IMR-90 (cell line): ENCODE measurements at regions not wholly inside any gene's neighbourhood (a gene's known extent, or its start where the extent isn't known, plus 50 kb on each side); places are given as distances from the start of the nearest gene placed in this dataset.

Experiments
- ATAC-seq: fragments of 200-7000 bp; cut with Tn5 transposase; 2 replicates; pipeline ENCODE4 v1.9.1; 2020; ENCODE audit warnings: low read depth, mild to moderate bottlenecking, moderate library complexity
- BruUV-seq: library from RNA; stranded (reverse); fragments of 400-500 nt; replicated peaks from 2 replicates; lab custom pipeline; 2021; lab: Mats Ljungman, UMichigan
- CTCF ChIA-PET: fragments of 300-600 bp; formaldehyde crosslinking; extraction: SDS; loops from one replicate; lab custom pipeline; 2021; ENCODE audit warnings: antibody characterized with exemption; lab: Yijun Ruan, JAX
- POLR2A ChIA-PET: fragments of 300-600 bp; sonication (Branson Sonifier 250); formaldehyde crosslinking; loops from one replicate; lab custom pipeline; 2022; ENCODE audit warnings: antibody characterized with exemption; ENCODE audit not compliant: unreplicated experiment; lab: Charles Lee
- DNase-seq: peaks from one replicate; pipeline ENCODE4 v3.0.0; 2013
- H2AFZ ChIP-seq: replicated peaks from 2 replicates; pipeline ENCODE3; 2013; ENCODE audit warnings: low read length, mild to moderate bottlenecking; ENCODE audit not compliant: poor library complexity
- H2AK5ac ChIP-seq: 2 replicates; pipeline ENCODE4 v1.6.1; 2013; ENCODE audit warnings: low read depth, low read length, inconsistent platforms
- H2AK9ac ChIP-seq: replicated peaks from 2 replicates; pipeline ENCODE3; 2013; ENCODE audit warnings: mild to moderate bottlenecking, low read depth, low read length, moderate library complexity; ENCODE audit not compliant: poor library complexity
- H2BK120ac ChIP-seq: 2 replicates; pipeline ENCODE4 v1.6.1; 2013; ENCODE audit warnings: low read depth, low read length, inconsistent platforms
- H2BK15ac ChIP-seq: 3 replicates; pipeline ENCODE4 v1.6.1; 2013; ENCODE audit warnings: low read depth, low read length, inconsistent platforms
- H2BK20ac ChIP-seq: 2 replicates; pipeline ENCODE4 v1.6.1; 2013; ENCODE audit warnings: low read depth, mild to moderate bottlenecking, inconsistent platforms, low read length, moderate library complexity
- H2BK5ac ChIP-seq: 2 replicates; pipeline ENCODE4 v1.6.1; 2013; ENCODE audit warnings: mild to moderate bottlenecking, low read depth, low read length, inconsistent platforms; ENCODE audit not compliant: poor library complexity, severe bottlenecking
- H3K14ac ChIP-seq: replicated peaks from 2 replicates; pipeline ENCODE4 v1.6.1; 2013; ENCODE audit warnings: low read depth, low read length, inconsistent platforms
- H3K18ac ChIP-seq: 2 replicates; pipeline ENCODE4 v1.6.1; 2013; ENCODE audit warnings: low read depth, low read length, control low read depth
- H3K23ac ChIP-seq: 2 replicates; pipeline ENCODE4 v1.6.1; 2013; ENCODE audit warnings: low read depth, low read length, inconsistent platforms
- H3K27ac ChIP-seq: 2 replicates; pipeline ENCODE4 v1.5.1; 2013; ENCODE audit warnings: mild to moderate bottlenecking, control low read depth, low read length; ENCODE audit not compliant: insufficient read depth
- H3K27me3 ChIP-seq: 2 replicates; pipeline ENCODE4 v1.6.1; 2013; ENCODE audit warnings: low read length; ENCODE audit not compliant: control insufficient read depth, insufficient read depth
- H3K36me3 ChIP-seq: 2 replicates; pipeline ENCODE4 v1.6.1; 2013; ENCODE audit warnings: low read length, mixed read lengths; ENCODE audit not compliant: control insufficient read depth, insufficient read depth
- H3K4ac ChIP-seq: 2 replicates; pipeline ENCODE4 v1.6.1; 2013; ENCODE audit warnings: low read depth, low read length, inconsistent platforms
- H3K4me1 ChIP-seq: 2 replicates; pipeline ENCODE4 v1.6.1; 2013; ENCODE audit warnings: low read length, mixed read lengths; ENCODE audit not compliant: control insufficient read depth, insufficient read depth
- H3K4me2 ChIP-seq: 2 replicates; pipeline ENCODE4 v1.6.1; 2013; ENCODE audit warnings: low read depth, mild to moderate bottlenecking, control low read depth, low read length, moderate library complexity
- H3K4me3 ChIP-seq: 2 replicates; pipeline ENCODE4 v1.5.1; 2013; ENCODE audit warnings: low read depth, mild to moderate bottlenecking, control low read depth, low read length, moderate library complexity; ENCODE audit not compliant: insufficient read depth
- H3K56ac ChIP-seq: 2 replicates; pipeline ENCODE4 v1.6.1; 2013; ENCODE audit warnings: low read length, inconsistent platforms; ENCODE audit not compliant: insufficient read depth; ENCODE audit errors: extremely low read depth
- H3K79me1 ChIP-seq, 2 experiments: 2 replicates each; pipeline ENCODE4 v1.6.1; 2013; ENCODE audit warnings: low read length in 2 of 2, inconsistent platforms in 1 of 2, low read depth in 1 of 2
- H3K9ac ChIP-seq: 2 replicates; pipeline ENCODE4 v1.6.1; 2013; ENCODE audit warnings: low read depth, low read length, control low read depth
- H3K9me1 ChIP-seq: 2 replicates; pipeline ENCODE4 v1.6.1; 2013; ENCODE audit warnings: low read length, inconsistent platforms; ENCODE audit not compliant: insufficient read depth
- H3K9me3 ChIP-seq: 2 replicates; pipeline ENCODE4 v1.6.1; 2013; ENCODE audit warnings: low read length; ENCODE audit not compliant: control insufficient read depth, insufficient read depth
- H4K20me1 ChIP-seq: 2 replicates; pipeline ENCODE4 v1.6.1; 2013; ENCODE audit warnings: low read length, inconsistent platforms; ENCODE audit not compliant: insufficient read depth
- H4K5ac ChIP-seq: 2 replicates; pipeline ENCODE4 v1.6.1; 2013; ENCODE audit warnings: mild to moderate bottlenecking, low read depth, low read length, control low read depth
- H4K8ac ChIP-seq, 2 experiments: 2 replicates each; pipeline ENCODE4 v1.6.1; 2013; ENCODE audit warnings: low read depth in 2 of 2, low read length in 2 of 2, control low read depth in 1 of 2, inconsistent platforms in 1 of 2
- H4K91ac ChIP-seq: 2 replicates; pipeline ENCODE4 v1.6.1; 2013; ENCODE audit warnings: low read depth, low read length, inconsistent platforms; ENCODE audit not compliant: insufficient read depth
- BHLHE40 ChIP-seq: fragments of 150-350 bp; IDR thresholded peaks from 2 replicates; pipeline ENCODE4 v1.6.1; 2016; ENCODE audit warnings: mild to moderate bottlenecking, low read depth, low read length
- CEBPB ChIP-seq: IDR thresholded peaks from 2 replicates; pipeline ENCODE4 v1.6.1; 2012; ENCODE audit warnings: low read depth, low read length, improper control_type of control experiment
- CHD1 ChIP-seq: IDR thresholded peaks from 2 replicates; pipeline ENCODE4 v1.6.1; 2012; ENCODE audit warnings: low read depth, low read length, improper control_type of control experiment
- FOS ChIP-seq: fragments of 150-350 bp; IDR thresholded peaks from 2 replicates; pipeline ENCODE4 v1.6.1; 2016; ENCODE audit warnings: low read depth, low read length
- MAFK ChIP-seq: IDR thresholded peaks from 2 replicates; pipeline ENCODE4 v1.6.1; 2012; ENCODE audit warnings: low read depth, low read length, improper control_type of control experiment
- MAZ ChIP-seq: IDR thresholded peaks from 2 replicates; pipeline ENCODE4 v1.6.1; 2012; ENCODE audit warnings: low read depth, mild to moderate bottlenecking, low read length, improper control_type of control experiment, moderate library complexity, borderline replicate concordance
- MXI1 ChIP-seq: IDR thresholded peaks from 2 replicates; pipeline ENCODE4 v1.6.1; 2012; ENCODE audit warnings: low read depth, mild to moderate bottlenecking, low read length, moderate library complexity, borderline replicate concordance
- NFE2L2 ChIP-seq: fragments of 150-350 bp; IDR thresholded peaks from 2 replicates; pipeline ENCODE4 v1.6.1; 2016; ENCODE audit warnings: low read depth, mild to moderate bottlenecking, low read length
- POLR2A ChIP-seq: IDR thresholded peaks from 2 replicates; pipeline ENCODE4 v1.6.1; 2012; ENCODE audit warnings: mild to moderate bottlenecking, low read depth, low read length
- RAD21 ChIP-seq: IDR thresholded peaks from 2 replicates; pipeline ENCODE4 v1.6.1; 2012; ENCODE audit warnings: low read length, improper control_type of control experiment
- RCOR1 ChIP-seq: IDR thresholded peaks from 2 replicates; pipeline ENCODE4 v1.6.1; 2012; ENCODE audit warnings: mild to moderate bottlenecking, low read length, improper control_type of control experiment; ENCODE audit not compliant: insufficient replicate concordance
- RFX5 ChIP-seq: IDR thresholded peaks from 2 replicates; pipeline ENCODE4 v1.8.0; 2012; ENCODE audit warnings: low read depth, mild to moderate bottlenecking, low read length, moderate library complexity
- SMC3 ChIP-seq: fragments of 150-350 bp; IDR thresholded peaks from 2 replicates; pipeline ENCODE4 v1.6.1; 2016; ENCODE audit warnings: low read depth, mild to moderate bottlenecking, antibody characterized with exemption, low read length, moderate library complexity
- USF2 ChIP-seq: fragments of 150-350 bp; IDR thresholded peaks from 2 replicates; pipeline ENCODE4 v1.6.1; 2017; ENCODE audit warnings: mild to moderate bottlenecking, antibody characterized with exemption, low read length, low read depth
- dilution Hi-C: fragments of 300-500 bp; cut with HindIII; formaldehyde crosslinking; loops from one replicate; pipeline ENCODE4 v1.14.3; 2018; ENCODE audit warnings: low sequenced_read_pairs; ENCODE audit not compliant: unreplicated experiment
- in situ Hi-C: fragments of 300-500 bp; cut with MboI; formaldehyde crosslinking; loops from 3 replicates; pipeline ENCODE4 v1.14.3; 2019; ENCODE audit warnings: low sequenced_read_pairs, inconsistent platforms, mixed read lengths
- intact Hi-C: fragments of 100-400 bp; cut with micrococcal nuclease; formaldehyde crosslinking; loops from 2 replicates; pipeline ENCODE4 v1.10.0; 2022
- TF ChIP-seq, protein P1 (sequence below): fragments of 150-350 bp; IDR thresholded peaks from 2 replicates; pipeline ENCODE4 v1.6.1; 2016; ENCODE audit warnings: low read depth, mild to moderate bottlenecking, low read length, moderate library complexity, borderline replicate concordance
- TF ChIP-seq, protein P2 (sequence below): conservative IDR thresholded peaks from 2 replicates; pipeline ENCODE4 v1.5.1; 2012; ENCODE audit warnings: mild to moderate bottlenecking, low read depth, low read length, improper control_type of control experiment

DNA sequence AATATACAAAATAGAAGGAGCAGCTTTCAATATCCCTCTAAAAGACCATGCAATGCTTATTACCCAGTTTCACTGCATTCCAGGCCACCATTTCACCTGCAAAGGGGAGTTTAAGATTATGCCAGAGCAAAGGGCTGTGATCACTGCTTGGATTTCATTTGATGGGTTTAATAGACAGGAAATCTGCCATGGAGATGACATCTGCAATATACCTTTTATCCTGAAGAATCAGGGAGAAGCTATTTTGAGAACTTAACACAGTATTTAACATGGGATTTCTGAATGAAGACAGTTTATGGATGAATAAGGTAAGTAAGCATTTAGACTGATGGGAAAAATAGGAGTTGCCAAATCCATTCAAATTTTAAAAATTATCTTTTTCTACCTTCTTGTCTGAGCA lies 303.0 kb upstream of the SLC8A1 start:
- no peak overlapping the region for H3K27ac ChIP-seq
- no peak for DNase-seq
- H3K4me1 ChIP-seq: no peaks in the 10 kb centered on the region
- H3K18ac ChIP-seq: no peak overlapping the region
- no peaks in the 10 kb centered on the region for H3K9me1 ChIP-seq
- no peaks in the 10 kb centered on the region for H3K79me1 ChIP-seq
- H3K56ac ChIP-seq: no peak overlapping the region
- no TSS peak for BruUV-seq
- no peak overlapping the region for H2BK20ac ChIP-seq
- no peak overlapping the region; the same call in 1 of the 2 replicates for H4K5ac ChIP-seq
- H3K9ac ChIP-seq: no peak overlapping the region
- no peak overlapping the region for H2AK5ac ChIP-seq
- ChIA-PET POLR2A (no interaction called here), CTCF (no interaction called here)
- no peak for ATAC-seq
- TF ChIP-seq MAZ (no peak), MXI1 (no peak), FOS (no peak), NFE2L2 (no peak), MAFK (no peak), RFX5 (no peak), POLR2A (no peak), RCOR1 (no peak), CHD1 (no peak), RAD21 (no peak), BHLHE40 (no peak), SMC3 (no peak), USF2 (no peak), CEBPB (no peak)
- TF ChIP-seq, protein P1, sequence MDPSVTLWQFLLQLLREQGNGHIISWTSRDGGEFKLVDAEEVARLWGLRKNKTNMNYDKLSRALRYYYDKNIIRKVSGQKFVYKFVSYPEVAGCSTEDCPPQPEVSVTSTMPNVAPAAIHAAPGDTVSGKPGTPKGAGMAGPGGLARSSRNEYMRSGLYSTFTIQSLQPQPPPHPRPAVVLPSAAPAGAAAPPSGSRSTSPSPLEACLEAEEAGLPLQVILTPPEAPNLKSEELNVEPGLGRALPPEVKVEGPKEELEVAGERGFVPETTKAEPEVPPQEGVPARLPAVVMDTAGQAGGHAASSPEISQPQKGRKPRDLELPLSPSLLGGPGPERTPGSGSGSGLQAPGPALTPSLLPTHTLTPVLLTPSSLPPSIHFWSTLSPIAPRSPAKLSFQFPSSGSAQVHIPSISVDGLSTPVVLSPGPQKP: no peak
- TF ChIP-seq, protein P2, sequence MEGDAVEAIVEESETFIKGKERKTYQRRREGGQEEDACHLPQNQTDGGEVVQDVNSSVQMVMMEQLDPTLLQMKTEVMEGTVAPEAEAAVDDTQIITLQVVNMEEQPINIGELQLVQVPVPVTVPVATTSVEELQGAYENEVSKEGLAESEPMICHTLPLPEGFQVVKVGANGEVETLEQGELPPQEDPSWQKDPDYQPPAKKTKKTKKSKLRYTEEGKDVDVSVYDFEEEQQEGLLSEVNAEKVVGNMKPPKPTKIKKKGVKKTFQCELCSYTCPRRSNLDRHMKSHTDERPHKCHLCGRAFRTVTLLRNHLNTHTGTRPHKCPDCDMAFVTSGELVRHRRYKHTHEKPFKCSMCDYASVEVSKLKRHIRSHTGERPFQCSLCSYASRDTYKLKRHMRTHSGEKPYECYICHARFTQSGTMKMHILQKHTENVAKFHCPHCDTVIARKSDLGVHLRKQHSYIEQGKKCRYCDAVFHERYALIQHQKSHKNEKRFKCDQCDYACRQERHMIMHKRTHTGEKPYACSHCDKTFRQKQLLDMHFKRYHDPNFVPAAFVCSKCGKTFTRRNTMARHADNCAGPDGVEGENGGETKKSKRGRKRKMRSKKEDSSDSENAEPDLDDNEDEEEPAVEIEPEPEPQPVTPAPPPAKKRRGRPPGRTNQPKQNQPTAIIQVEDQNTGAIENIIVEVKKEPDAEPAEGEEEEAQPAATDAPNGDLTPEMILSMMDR: no peak
- H3K4me2 ChIP-seq: no peak overlapping the region
- H3K27me3 ChIP-seq: no peaks in the 10 kb centered on the region
- H3K4ac ChIP-seq: no peak overlapping the region
- H2BK120ac ChIP-seq: no peak overlapping the region
- H2BK15ac ChIP-seq: no peak overlapping the region
- dilution Hi-C loops (no loop called here), in situ Hi-C loops (loop anchor here (25.0 kb wide), 1 partner anchor 268 kb away; no protein-coding TSS in a partner anchor), intact Hi-C loops (loop anchor here (10.0 kb wide), 1 partner anchor 910 kb away; no protein-coding TSS in a partner anchor)
- no peaks in the 10 kb centered on the region for H3K9me3 ChIP-seq
- no peak overlapping the region for H4K8ac ChIP-seq
- no peak overlapping the region for H4K91ac ChIP-seq
- no peak overlapping the region for H2AK9ac ChIP-seq
- H2BK5ac ChIP-seq: no peak overlapping the region
- no peak overlapping the region for H3K4me3 ChIP-seq
- H3K36me3 ChIP-seq: no peaks in the 10 kb centered on the region
- no peak overlapping the region for H2AFZ ChIP-seq
- no peak overlapping the region for H3K23ac ChIP-seq
- no peaks in the 10 kb centered on the region for H4K20me1 ChIP-seq
- no peak overlapping the region for H3K14ac ChIP-seq
